ENCODE measurements at regions not wholly inside any gene's neighbourhood (a gene's known extent, or its start where the extent isn't known, plus 50 kb on each side); places are given as distances from the start of the nearest gene placed in this dataset.

- Histone ChIP-seq H3K27ac (ENCODE audit: low read length) (no peak overlapping the region), H3K27me3 (replicated peaks; ENCODE audit: insufficient read depth, low read length) (no peaks in the 10 kb centered on the region), H3K4me1 (ENCODE audit: low read length) (no peaks in the 10 kb centered on the region), H3K4me3 (ENCODE audit: low read length) (no peak overlapping the region), H2AFZ (ENCODE audit: low read length) (no peak overlapping the region), H3K79me2 (ENCODE audit: low read length) (no peaks in the 10 kb centered on the region), H3K9me3 (replicated peaks; ENCODE audit: insufficient read depth, low read length) (no peaks in the 10 kb centered on the region), H3K36me3 (replicated peaks; ENCODE audit: insufficient read depth, low read length) (no peaks in the 10 kb centered on the region), H3K9me2 (replicated peaks; ENCODE audit: insufficient read depth, low read length) (no peaks in the 10 kb centered on the region), H3K4me2 (ENCODE audit: low read depth, low read length) (no peak overlapping the region), H4K20me1 (ENCODE audit: insufficient read depth, low read length) (no peaks in the 10 kb centered on the region), H3K9ac (ENCODE audit: low read length) (no peak overlapping the region), H3F3A (ENCODE audit: insufficient read depth, low read length) (no peaks in the 10 kb centered on the region)
- no peak for TF ChIP-seq EZH2phosphoT487 (IDR thresholded peaks at IDR 0.05; ENCODE audit: low read length)
- TF ChIP-seq CTCF (IDR thresholded peaks at IDR 0.05; ENCODE audit: low read length), result no peak
- TF ChIP-seq EZH2 (optimal IDR thresholded peaks at IDR 0.05; ENCODE audit: low read depth, low read length), result no peak
- DNase-seq, result no peak
Observed at GRCh38 chr5:143759396-143760130, 52.4 kb upstream of the HMHB1 start.

- Histone ChIP-seq H3K27ac (ENCODE audit: low read length) (no peak overlapping the region), H3K4me3 (ENCODE audit: low read length) (no peak overlapping the region), H3K36me3 (replicated peaks; ENCODE audit: insufficient read depth, low read length) (no peaks in the 10 kb centered on the region), H3F3A (ENCODE audit: insufficient read depth, low read length) (no peaks in the 10 kb centered on the region), H3K27me3 (replicated peaks; ENCODE audit: insufficient read depth, low read length) (no peaks in the 10 kb centered on the region), H3K79me2 (ENCODE audit: low read length) (no peaks in the 10 kb centered on the region), H3K4me1 (ENCODE audit: low read length) (no peaks in the 10 kb centered on the region), H3K9me3 (replicated peaks; ENCODE audit: insufficient read depth, low read length) (no peaks in the 10 kb centered on the region), H3K9ac (ENCODE audit: low read length) (no peak overlapping the region), H4K20me1 (ENCODE audit: insufficient read depth, low read length) (no peaks in the 10 kb centered on the region), H2AFZ (ENCODE audit: low read length) (no peak overlapping the region), H3K4me2 (ENCODE audit: low read depth, low read length) (no peak overlapping the region), H3K9me2 (replicated peaks; ENCODE audit: insufficient read depth, low read length) (no peaks in the 10 kb centered on the region)
- no peak for DNase-seq
- TF ChIP-seq EZH2 (optimal IDR thresholded peaks at IDR 0.05; ENCODE audit: low read depth, low read length) (no peak), EZH2phosphoT487 (IDR thresholded peaks at IDR 0.05; ENCODE audit: low read length) (no peak), CTCF (IDR thresholded peaks at IDR 0.05; ENCODE audit: low read length) (no peak)
Observed at GRCh38 chr5:143758750-143759149, 53.2 kb upstream of the HMHB1 start.

- H3K79me2 ChIP-seq (ENCODE audit: low read length), result no peaks in the 10 kb centered on the region
- no peak overlapping the region for H3K27ac ChIP-seq (ENCODE audit: low read length)
- no peak for DNase-seq
- H4K20me1 ChIP-seq (ENCODE audit: insufficient read depth, low read length), result no peaks in the 10 kb centered on the region
- TF ChIP-seq EZH2 (optimal IDR thresholded peaks at IDR 0.05; ENCODE audit: low read depth, low read length) (no peak), EZH2phosphoT487 (IDR thresholded peaks at IDR 0.05; ENCODE audit: low read length) (no peak), CTCF (IDR thresholded peaks at IDR 0.05; ENCODE audit: low read length) (no peak)
- no peak overlapping the region for H3K4me2 ChIP-seq (ENCODE audit: low read depth, low read length)
- no peaks in the 10 kb centered on the region for H3K4me1 ChIP-seq (ENCODE audit: low read length)
- no peaks in the 10 kb centered on the region for H3F3A ChIP-seq (ENCODE audit: insufficient read depth, low read length)
- H3K27me3 ChIP-seq (replicated peaks; ENCODE audit: insufficient read depth, low read length), result no peaks in the 10 kb centered on the region
- no peaks in the 10 kb centered on the region for H3K9me3 ChIP-seq (replicated peaks; ENCODE audit: insufficient read depth, low read length)
- no peak overlapping the region for H2AFZ ChIP-seq (ENCODE audit: low read length)
- no peak overlapping the region for H3K4me3 ChIP-seq (ENCODE audit: low read length)
- no peaks in the 10 kb centered on the region for H3K9me2 ChIP-seq (replicated peaks; ENCODE audit: insufficient read depth, low read length)
- H3K36me3 ChIP-seq (replicated peaks; ENCODE audit: insufficient read depth, low read length), result no peaks in the 10 kb centered on the region
- no peak overlapping the region for H3K9ac ChIP-seq (ENCODE audit: low read length)
Observed at GRCh38 chr5:143758015-143758414, 53.9 kb upstream of the HMHB1 start.

Measured in MM.1S (cell line).